ENCODE measurements at regions not wholly inside any gene's neighbourhood (a gene's known extent, or its start where the extent isn't known, plus 50 kb on each side); places are given as distances from the start of the nearest gene placed in this dataset.

GRCh38 chr11:28615542-28615941 is 507.4 kb downstream of the METTL15 start:
- H3K4me3 ChIP-seq (ENCODE audit: low read depth, low read length): no peak overlapping the region
- TF ChIP-seq CTCF (IDR thresholded peaks at IDR 0.05; ENCODE audit: borderline replicate concordance, insufficient read depth, low read depth, low read length): no peak

GRCh38 chr11:28606930-28607329 is 498.7 kb downstream of the METTL15 start:
- H3K4me3 ChIP-seq (ENCODE audit: low read depth, low read length): no peak overlapping the region
- no peak for TF ChIP-seq CTCF (IDR thresholded peaks at IDR 0.05; ENCODE audit: borderline replicate concordance, insufficient read depth, low read depth, low read length)

GRCh38 chr11:28599656-28600055 is 491.5 kb downstream of the METTL15 start:
- no peak overlapping the region for H3K4me3 ChIP-seq (ENCODE audit: low read depth, low read length)
- TF ChIP-seq CTCF (IDR thresholded peaks at IDR 0.05; ENCODE audit: borderline replicate concordance, insufficient read depth, low read depth, low read length): no peak

- TF ChIP-seq CTCF (IDR thresholded peaks at IDR 0.05; ENCODE audit: borderline replicate concordance, insufficient read depth, low read depth, low read length): no peak
- no peak overlapping the region for H3K4me3 ChIP-seq (ENCODE audit: low read depth, low read length)
Measured at GRCh38 chr11:28598531-28598930, 490.3 kb downstream of the METTL15 start.

GRCh38 chr11:28596816-28597215 is 488.6 kb downstream of the METTL15 start:
- no peak overlapping the region for H3K4me3 ChIP-seq (ENCODE audit: low read depth, low read length)
- TF ChIP-seq CTCF (IDR thresholded peaks at IDR 0.05; ENCODE audit: borderline replicate concordance, insufficient read depth, low read depth, low read length): no peak

GRCh38 chr11:28592141-28592540 is 484.0 kb downstream of the METTL15 start:
- H3K4me3 ChIP-seq (ENCODE audit: low read depth, low read length): no peak overlapping the region
- no peak for TF ChIP-seq CTCF (IDR thresholded peaks at IDR 0.05; ENCODE audit: borderline replicate concordance, insufficient read depth, low read depth, low read length)

GRCh38 chr11:28584992-28585391 is 476.8 kb downstream of the METTL15 start:
- no peak for TF ChIP-seq CTCF (IDR thresholded peaks at IDR 0.05; ENCODE audit: borderline replicate concordance, insufficient read depth, low read depth, low read length)
- H3K4me3 ChIP-seq (ENCODE audit: low read depth, low read length): no peak overlapping the region
